ENCODE measurements at regions not wholly inside any gene's neighbourhood (a gene's known extent, or its start where the extent isn't known, plus 50 kb on each side); places are given as distances from the start of the nearest gene placed in this dataset.

- TF ChIP-seq CTCF (conservative IDR thresholded peaks at IDR 0.05; ENCODE audit: low read length) (no peak), EZH2phosphoT487 (IDR thresholded peaks at IDR 0.05; ENCODE audit: borderline replicate concordance, low read depth, low read length) (no peak)
Measured at GRCh38 chr5:118561971-118562370, 426.4 kb downstream of the DTWD2 start.
